Ishikawa (cell line): ENCODE measurements at regions not wholly inside any gene's neighbourhood (a gene's known extent, or its start where the extent isn't known, plus 50 kb on each side); places are given as distances from the start of the nearest gene placed in this dataset.

ENCODE experiments used
- CEBPB ChIP-seq: IDR thresholded peaks from 2 replicates; pipeline ENCODE4 v1.6.1; 2012
- CREB1 ChIP-seq: IDR thresholded peaks from 2 replicates; pipeline ENCODE4 v1.6.1; 2012; ENCODE audit warnings: low read depth
- EGR1 ChIP-seq: IDR thresholded peaks from 2 replicates; pipeline ENCODE4 v1.6.1; 2012
- EP300 ChIP-seq: IDR thresholded peaks from 2 replicates; pipeline ENCODE4 v1.6.1; 2012; ENCODE audit warnings: borderline replicate concordance
- MAX ChIP-seq: IDR thresholded peaks from 2 replicates; pipeline ENCODE4 v1.6.1; 2012
- NFIC ChIP-seq: IDR thresholded peaks from 2 replicates; pipeline ENCODE4 v1.6.1; 2012
- RAD21 ChIP-seq: IDR thresholded peaks from 2 replicates; pipeline ENCODE4 v1.6.1; 2012; ENCODE audit warnings: low read depth
- TAF1 ChIP-seq: IDR thresholded peaks from 2 replicates; pipeline ENCODE4 v1.6.1; 2012; ENCODE audit warnings: low read depth, mild to moderate bottlenecking
- TCF12 ChIP-seq: IDR thresholded peaks from 2 replicates; pipeline ENCODE4 v1.6.1; 2012; ENCODE audit warnings: low read depth
- USF1 ChIP-seq: IDR thresholded peaks from 2 replicates; pipeline ENCODE4 v1.6.1; 2012
- YY1 ChIP-seq: IDR thresholded peaks from 2 replicates; pipeline ENCODE4 v1.6.1; 2012; ENCODE audit warnings: low read depth

DNA sequence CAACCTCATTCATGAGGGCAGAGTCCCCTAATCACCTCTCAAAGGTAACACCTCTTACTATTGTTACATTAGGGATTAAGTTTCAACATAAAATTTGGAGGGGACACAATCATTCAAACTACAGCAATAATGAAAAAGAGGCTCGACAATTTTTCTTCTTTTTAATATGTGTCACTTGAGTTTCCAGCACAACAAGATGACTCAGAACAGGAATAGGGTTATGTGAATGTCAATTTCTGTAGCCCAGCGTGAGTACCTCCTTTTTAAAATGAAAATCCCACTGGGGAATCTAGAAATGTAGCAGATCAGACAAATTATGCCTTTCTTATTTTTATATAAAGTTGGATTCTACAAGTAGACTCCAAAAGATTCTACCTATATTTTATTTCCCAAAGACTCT is 83.7 kb downstream of the ZNF330 start:
- TF ChIP-seq MAX (no peak), NFIC (no peak), TCF12 (no peak), EGR1 (no peak), RAD21 (no peak), CREB1 (no peak), EP300 (no peak), TAF1 (no peak), YY1 (no peak), USF1 (no peak), CEBPB (no peak)
